Memory B cell (primary cell): ENCODE measurements at regions not wholly inside any gene's neighbourhood (a gene's known extent, or its start where the extent isn't known, plus 50 kb on each side); places are given as distances from the start of the nearest gene placed in this dataset.
"Not testable (repeated sequence)": the region's sequence is repeated elsewhere in the genome, so short reads cannot be mapped to it uniquely, and the experiment has no call there.

Experiments used
- ATAC-seq: fragments of 150-1000 bp; cut with Tn5 transposase; 2 replicates; pipeline ENCODE4 v1.10.0; 2021; ENCODE audit warnings: low read depth, mild to moderate bottlenecking, moderate library complexity
- DNase-seq, 2 donors: peaks; one replicate each; pipeline ENCODE4 v3.0.0; 2022; ENCODE audit warnings: low spot score in 2 of 2
- H3K27ac Mint-ChIP-seq: one replicate; pipeline ENCODE4 v1.8.0; 2022; ENCODE audit warnings: mild to moderate bottlenecking, moderate library complexity, mixed read lengths
- H3K27me3 Mint-ChIP-seq: one replicate; pipeline ENCODE4 v1.8.0; 2022; ENCODE audit warnings: mixed read lengths
- H3K36me3 Mint-ChIP-seq: one replicate; pipeline ENCODE4 v1.8.0; 2022; ENCODE audit warnings: mild to moderate bottlenecking, mixed read lengths
- H3K4me1 Mint-ChIP-seq: one replicate; pipeline ENCODE4 v1.8.0; 2022; ENCODE audit warnings: mixed read lengths
- H3K4me3 Mint-ChIP-seq: one replicate; pipeline ENCODE4 v1.8.0; 2022; ENCODE audit warnings: mild to moderate bottlenecking, moderate library complexity, mixed read lengths
- H3K9me3 Mint-ChIP-seq: one replicate; pipeline ENCODE4 v1.8.0; 2022; ENCODE audit warnings: mixed read lengths

DNA sequence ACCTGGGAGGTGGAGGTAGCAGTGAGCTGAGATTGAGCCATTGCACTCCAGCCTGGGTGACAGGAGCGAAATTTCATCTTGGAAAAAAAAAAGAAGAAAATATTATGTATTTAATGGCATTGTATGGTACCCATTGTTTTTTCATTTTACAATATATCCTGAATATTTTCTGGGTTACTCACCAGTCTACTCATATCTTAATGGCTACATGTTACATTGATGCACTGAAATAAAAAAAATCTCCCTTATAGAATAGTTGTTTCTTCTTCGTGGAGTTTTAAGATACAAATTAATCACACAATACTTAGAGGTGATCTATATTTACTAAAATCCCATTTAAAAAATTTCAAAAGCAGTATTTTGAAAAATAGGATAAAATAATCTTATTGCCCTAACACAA lies 66.3 kb upstream of the XPO1 start:
- H3K4me1 Mint-ChIP-seq: no peaks in the 10 kb centered on the region
- DNase-seq (no peak), ATAC-seq (no peak)

DNA sequence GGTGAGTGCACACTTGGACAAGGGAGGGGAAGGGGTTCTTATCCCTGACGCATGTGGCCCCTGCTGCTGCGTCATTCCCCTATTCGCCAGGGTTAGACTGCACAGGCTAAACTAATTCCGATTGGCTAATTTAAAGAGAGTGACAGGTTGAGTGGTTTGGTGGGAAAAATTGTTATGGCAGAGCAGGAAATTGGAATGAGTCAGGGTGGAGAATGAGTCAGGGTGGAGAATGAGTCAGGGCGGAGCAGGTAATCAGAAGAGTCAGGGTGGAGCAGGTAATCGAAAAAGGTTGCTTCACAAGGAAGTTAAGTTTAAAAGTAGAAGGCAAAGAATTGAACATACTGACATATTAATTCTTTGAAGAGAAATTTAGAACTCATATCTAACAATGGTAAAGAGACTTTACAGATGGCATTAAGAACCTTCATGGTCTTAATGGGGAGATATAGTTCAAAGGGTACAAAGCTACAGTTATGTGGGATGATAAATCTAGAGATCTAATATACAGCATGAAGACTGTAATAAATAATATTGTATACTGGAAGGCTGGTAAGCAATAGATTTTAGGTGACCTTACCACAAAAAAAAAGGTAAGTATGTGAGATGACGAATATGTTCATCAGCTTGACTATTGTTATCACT lies 60.5 kb upstream of the XPO1 start:
- H3K4me1 Mint-ChIP-seq, ATAC-seq, DNase-seq, H3K9me3 Mint-ChIP-seq, H3K4me3 Mint-ChIP-seq, H3K27ac Mint-ChIP-seq, H3K36me3 Mint-ChIP-seq, H3K27me3 Mint-ChIP-seq: not testable (repeated sequence)

More for the DNA sequence above, 66.3 kb upstream of the XPO1 start:
- H3K27me3 Mint-ChIP-seq: no peaks in the 10 kb centered on the region
- H3K4me3 Mint-ChIP-seq: no peak overlapping the region
- H3K36me3 Mint-ChIP-seq: no peaks in the 10 kb centered on the region
- no peaks in the 10 kb centered on the region for H3K9me3 Mint-ChIP-seq
- no peak overlapping the region for H3K27ac Mint-ChIP-seq

DNA sequence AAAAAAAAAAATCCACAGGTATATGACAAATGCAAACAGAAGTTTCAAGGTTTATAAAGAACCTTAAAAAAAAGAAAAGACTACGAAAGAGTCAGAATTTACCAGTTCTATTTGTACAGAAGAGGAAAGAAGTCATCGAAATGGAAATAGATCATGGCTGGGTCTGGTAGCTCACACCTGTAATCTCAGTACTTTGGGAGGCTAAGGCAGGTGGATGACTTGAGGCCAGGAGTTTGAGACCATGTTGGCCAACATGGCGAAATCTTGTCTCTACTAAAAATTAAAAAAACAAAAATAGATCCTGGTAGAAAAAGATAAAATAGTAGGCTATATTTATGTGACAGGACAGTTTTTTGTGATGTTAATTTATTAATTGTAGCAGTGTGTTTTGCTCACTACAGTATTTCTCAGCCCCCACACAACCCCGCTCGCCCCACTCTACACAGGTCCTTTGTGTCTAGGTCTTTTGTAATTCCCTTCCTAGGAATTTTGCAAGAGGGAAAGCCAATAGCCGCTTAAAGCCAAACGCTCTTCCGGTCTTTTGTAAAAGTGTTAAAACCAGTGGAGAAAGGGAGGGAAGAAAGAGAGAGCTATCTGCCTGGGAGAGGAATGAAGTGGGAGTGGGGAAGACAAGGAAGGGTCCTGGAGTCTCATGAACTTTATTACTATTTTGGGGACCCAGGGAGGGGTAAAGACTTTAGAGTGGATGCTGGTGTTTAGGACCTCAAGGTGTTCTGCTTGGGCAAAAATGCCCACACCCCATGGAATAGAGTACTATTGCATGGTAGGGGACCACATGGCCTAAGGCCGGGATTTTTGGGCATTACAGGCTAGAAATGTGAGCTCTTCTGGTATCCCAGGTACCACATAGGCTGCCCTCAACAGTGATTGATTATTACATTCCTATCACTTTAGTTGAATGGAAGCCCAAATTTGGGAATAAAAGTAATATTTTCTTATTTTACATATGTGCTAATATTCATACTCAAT lies 59.4 kb upstream of the XPO1 start:
- no peak for ATAC-seq
- H3K4me3 Mint-ChIP-seq: no peak overlapping the region
- no peak for DNase-seq
- no peaks in the 10 kb centered on the region for H3K4me1 Mint-ChIP-seq
- peaks cover 2% of the 10 kb centered on the region for H3K36me3 Mint-ChIP-seq
- H3K27ac Mint-ChIP-seq: no peak overlapping the region
- H3K27me3 Mint-ChIP-seq: peaks cover 13% of the 10 kb centered on the region
- peaks cover 6% of the 10 kb centered on the region for H3K9me3 Mint-ChIP-seq

DNA sequence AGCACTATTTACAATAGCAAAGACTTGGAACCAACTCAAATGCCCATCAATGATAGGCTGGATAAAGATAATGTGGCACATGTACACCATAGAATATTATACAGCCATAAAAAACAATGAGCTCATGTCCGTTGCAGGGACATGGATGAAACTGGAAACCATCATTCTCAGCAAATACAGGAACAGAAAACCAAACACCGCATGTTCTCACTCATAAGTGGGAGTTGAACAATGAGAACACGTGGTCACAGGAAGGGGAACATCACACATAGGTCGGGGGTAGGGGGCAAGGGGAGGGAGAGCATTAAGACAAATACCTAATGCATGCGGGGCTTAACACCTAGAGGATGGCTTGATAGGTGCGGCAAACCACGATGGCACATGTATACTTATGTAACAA lies 56.0 kb upstream of the XPO1 start:
- not testable (repeated sequence) for H3K27ac Mint-ChIP-seq, H3K36me3 Mint-ChIP-seq, ATAC-seq, H3K9me3 Mint-ChIP-seq, H3K4me1 Mint-ChIP-seq, H3K4me3 Mint-ChIP-seq, DNase-seq
- H3K27me3 Mint-ChIP-seq: peaks cover 17% of the 10 kb centered on the region

DNA sequence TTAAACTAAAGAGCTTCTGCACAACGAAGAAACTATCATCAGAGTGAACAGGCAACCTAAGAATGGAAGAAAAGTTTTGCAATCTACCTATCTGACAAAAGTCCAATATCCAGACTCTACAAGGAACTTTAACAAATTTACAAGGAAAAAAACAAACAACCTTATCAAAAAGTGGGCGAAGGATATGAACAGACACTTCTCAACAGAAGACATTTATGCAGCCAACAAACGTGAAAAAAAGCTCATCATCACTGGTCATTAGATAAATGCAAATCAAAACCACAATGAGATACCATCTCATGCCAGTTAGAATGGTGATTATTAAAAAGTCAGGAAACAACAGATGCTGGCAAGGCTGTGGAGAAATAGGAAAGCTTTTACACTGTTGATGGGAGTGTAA lies 55.5 kb upstream of the XPO1 start:
- not testable (repeated sequence) for H3K4me3 Mint-ChIP-seq, H3K27ac Mint-ChIP-seq, H3K36me3 Mint-ChIP-seq, H3K4me1 Mint-ChIP-seq, ATAC-seq, DNase-seq, H3K9me3 Mint-ChIP-seq
- peaks cover 17% of the 10 kb centered on the region for H3K27me3 Mint-ChIP-seq

DNA sequence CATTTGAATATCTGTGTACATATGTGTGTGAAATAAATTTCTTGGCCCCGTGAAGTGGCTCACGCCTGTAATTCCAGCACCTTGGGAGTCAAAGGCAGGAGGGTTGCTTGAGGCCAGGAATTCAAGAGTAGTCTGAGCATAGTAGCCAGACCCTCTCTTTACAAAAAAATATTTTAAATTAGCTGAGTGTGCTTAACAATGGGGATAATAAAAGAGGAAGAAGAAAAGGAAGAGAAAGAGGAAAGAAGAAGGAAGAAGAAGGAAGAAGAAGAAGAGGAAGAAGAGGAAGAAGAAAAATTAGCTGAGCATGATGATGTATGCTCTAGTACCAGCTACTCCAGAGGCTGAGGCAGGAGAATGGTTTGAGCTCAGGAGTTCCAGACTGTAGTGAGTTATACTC lies 52.1 kb upstream of the XPO1 start:
- Mint-ChIP-seq H3K9me3 (peaks cover 6% of the 10 kb centered on the region), H3K27me3 (peaks cover 14% of the 10 kb centered on the region), H3K4me3 (no peak overlapping the region), H3K4me1 (peaks cover 4% of the 10 kb centered on the region), H3K36me3 (peaks cover 4% of the 10 kb centered on the region), H3K27ac (no peak overlapping the region)
- ATAC-seq: no peak
- DNase-seq: no peak

DNA sequence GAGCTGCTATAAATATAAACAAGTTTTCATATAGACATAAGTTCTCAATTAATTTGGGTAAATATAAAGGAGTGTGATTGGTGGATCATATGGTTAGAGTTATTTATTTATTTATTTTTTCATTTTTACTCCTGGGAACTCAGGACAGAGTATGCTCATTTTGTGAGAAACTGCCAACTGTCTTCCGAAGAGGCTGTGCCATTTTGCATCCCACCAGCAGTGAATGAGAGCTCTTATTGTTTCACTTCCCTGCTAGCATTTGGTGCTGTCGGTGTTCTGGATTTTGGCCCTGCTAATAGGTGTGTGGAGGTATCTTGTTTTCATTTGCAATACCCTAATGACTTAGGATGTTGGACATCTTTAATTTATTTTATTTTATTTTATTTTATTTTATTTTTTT lies 50.4 kb upstream of the XPO1 start:
- ATAC-seq (no peak), DNase-seq (no peak)
- peaks cover 4% of the 10 kb centered on the region for H3K4me1 Mint-ChIP-seq
- H3K4me3 Mint-ChIP-seq: no peak overlapping the region
- peaks cover 4% of the 10 kb centered on the region for H3K36me3 Mint-ChIP-seq
- H3K27ac Mint-ChIP-seq: no peak overlapping the region
- peaks cover 10% of the 10 kb centered on the region for H3K27me3 Mint-ChIP-seq
- peaks cover 6% of the 10 kb centered on the region for H3K9me3 Mint-ChIP-seq
